ENCODE measurements at regions not wholly inside any gene's neighbourhood (a gene's known extent, or its start where the extent isn't known, plus 50 kb on each side); places are given as distances from the start of the nearest gene placed in this dataset.

- no peak overlapping the region for H3K27ac ChIP-seq
- TF ChIP-seq CTCF (conservative IDR thresholded peaks at IDR 0.05), result no peak
Measured at GRCh38 chr2:217398860-217399259, 539.0 kb upstream of the TNP1 start.

GRCh38 chr2:217398101-217398500, 538.2 kb upstream of the TNP1 start:
- no peak overlapping the region for H3K27ac ChIP-seq
- no peak for TF ChIP-seq CTCF (conservative IDR thresholded peaks at IDR 0.05)

- H3K27ac ChIP-seq, result no peak overlapping the region
- no peak for TF ChIP-seq CTCF (conservative IDR thresholded peaks at IDR 0.05)
Measured at GRCh38 chr2:217396586-217396985, 536.7 kb upstream of the TNP1 start.

GRCh38 chr2:217396165-217396564, 536.3 kb upstream of the TNP1 start:
- no peak overlapping the region for H3K27ac ChIP-seq
- no peak for TF ChIP-seq CTCF (conservative IDR thresholded peaks at IDR 0.05)

GRCh38 chr2:217394510-217395351, 534.9 kb upstream of the TNP1 start:
- H3K27ac ChIP-seq, result no peak overlapping the region
- TF ChIP-seq CTCF (conservative IDR thresholded peaks at IDR 0.05), result no peak

GRCh38 chr2:217393585-217394032, 533.7 kb upstream of the TNP1 start:
- no peak overlapping the region for H3K27ac ChIP-seq
- no peak for TF ChIP-seq CTCF (conservative IDR thresholded peaks at IDR 0.05)

GRCh38 chr2:217392930-217393584, 533.2 kb upstream of the TNP1 start:
- TF ChIP-seq CTCF (conservative IDR thresholded peaks at IDR 0.05), result no peak
- H3K27ac ChIP-seq, result no peak overlapping the region
